ENCODE measurements at regions not wholly inside any gene's neighbourhood (a gene's known extent, or its start where the extent isn't known, plus 50 kb on each side); places are given as distances from the start of the nearest gene placed in this dataset.

DNA sequence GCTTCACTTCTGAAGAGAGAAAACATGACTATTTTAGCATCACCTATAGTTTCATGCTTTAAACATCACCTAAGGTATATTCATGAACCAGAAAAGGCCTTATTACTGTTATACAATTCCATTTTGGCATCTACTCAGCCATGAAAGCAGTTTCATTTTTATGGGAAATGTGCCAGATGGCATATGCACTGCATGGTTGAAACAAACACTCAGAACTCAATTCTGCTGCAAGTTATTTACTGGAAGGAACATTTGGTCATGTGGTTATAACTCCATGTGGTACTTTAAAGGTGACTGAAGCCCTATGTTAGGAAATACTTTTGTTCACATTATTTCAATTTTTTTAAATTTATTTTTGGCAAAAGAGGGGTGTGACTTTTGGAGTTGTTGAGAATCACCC lies 287.5 kb upstream of the CRIM1 start:
- no peak overlapping the region for H3K27ac ChIP-seq (ENCODE audit: low read depth in 1 of 2, low read length in 2 of 2)
- no peaks in the 10 kb centered on the region for H3K36me3 ChIP-seq (ENCODE audit: insufficient read depth, low read length)
- ChIA-PET CTCF (no interaction called here), POLR2A (no interaction called here)
- TF ChIP-seq, protein P1, sequence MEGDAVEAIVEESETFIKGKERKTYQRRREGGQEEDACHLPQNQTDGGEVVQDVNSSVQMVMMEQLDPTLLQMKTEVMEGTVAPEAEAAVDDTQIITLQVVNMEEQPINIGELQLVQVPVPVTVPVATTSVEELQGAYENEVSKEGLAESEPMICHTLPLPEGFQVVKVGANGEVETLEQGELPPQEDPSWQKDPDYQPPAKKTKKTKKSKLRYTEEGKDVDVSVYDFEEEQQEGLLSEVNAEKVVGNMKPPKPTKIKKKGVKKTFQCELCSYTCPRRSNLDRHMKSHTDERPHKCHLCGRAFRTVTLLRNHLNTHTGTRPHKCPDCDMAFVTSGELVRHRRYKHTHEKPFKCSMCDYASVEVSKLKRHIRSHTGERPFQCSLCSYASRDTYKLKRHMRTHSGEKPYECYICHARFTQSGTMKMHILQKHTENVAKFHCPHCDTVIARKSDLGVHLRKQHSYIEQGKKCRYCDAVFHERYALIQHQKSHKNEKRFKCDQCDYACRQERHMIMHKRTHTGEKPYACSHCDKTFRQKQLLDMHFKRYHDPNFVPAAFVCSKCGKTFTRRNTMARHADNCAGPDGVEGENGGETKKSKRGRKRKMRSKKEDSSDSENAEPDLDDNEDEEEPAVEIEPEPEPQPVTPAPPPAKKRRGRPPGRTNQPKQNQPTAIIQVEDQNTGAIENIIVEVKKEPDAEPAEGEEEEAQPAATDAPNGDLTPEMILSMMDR (IDR thresholded peaks at IDR 0.05) = no peak
- no peaks in the 10 kb centered on the region for H3K27me3 ChIP-seq (ENCODE audit: control insufficient read depth in 1 of 2, insufficient read depth in 2 of 2, low read length in 2 of 2)
- H3K4me1 ChIP-seq (ENCODE audit: insufficient read depth, low read length) = no peaks in the 10 kb centered on the region
- ATAC-seq (ENCODE audit: poor library complexity) = no peak
- Mint-ChIP-seq H3K4me1 (ENCODE audit: low read depth) (no peaks in the 10 kb centered on the region), H3K27me3 (peaks cover 6% of the 10 kb centered on the region), H3K36me3 (ENCODE audit: low read depth) (no peaks in the 10 kb centered on the region), H3K9me3 (no peaks in the 10 kb centered on the region), H3K4me3 (no peak overlapping the region), H3K27ac (no peak overlapping the region)
- no peak overlapping the region for H3K4me3 ChIP-seq (ENCODE audit: low read length)
- H3K9me3 ChIP-seq (ENCODE audit: control insufficient read depth in 1 of 2, insufficient read depth in 1 of 2, low read length in 2 of 2) = no peaks in the 10 kb centered on the region
- DNase-seq = no peak
- intact Hi-C loops (cut with DNase I, micrococcal nuclease) = no loop called here

DNA sequence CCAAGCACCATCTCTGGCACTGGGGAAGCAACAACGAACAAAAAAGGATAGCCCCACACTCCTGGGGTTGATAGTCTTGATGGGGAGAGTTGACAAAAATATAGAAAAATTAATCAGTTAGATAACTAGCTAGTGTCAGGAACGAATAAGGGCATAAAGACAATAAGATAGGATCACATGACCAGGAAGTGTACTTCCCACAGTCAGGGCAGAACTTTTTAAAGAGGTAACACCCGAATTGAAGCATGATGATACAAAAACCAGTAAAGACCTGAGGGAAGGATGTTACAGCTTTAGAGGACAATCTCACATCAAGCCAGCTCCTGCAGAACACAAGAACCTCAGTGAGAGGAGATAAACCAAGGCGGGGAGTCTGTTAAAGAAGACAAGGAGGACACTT lies 295.4 kb upstream of the CRIM1 start:
- CTCF ChIA-PET = no interaction called here
- peaks cover 2% of the 10 kb centered on the region for H3K9me3 Mint-ChIP-seq
- H3K27ac Mint-ChIP-seq = no peak overlapping the region
- Histone ChIP-seq H3K36me3 (ENCODE audit: insufficient read depth, low read length) (no peaks in the 10 kb centered on the region), H3K4me3 (ENCODE audit: low read length) (no peak overlapping the region), H3K27me3 (ENCODE audit: control insufficient read depth in 1 of 2, insufficient read depth in 2 of 2, low read length in 2 of 2) (no peaks in the 10 kb centered on the region), H3K4me1 (ENCODE audit: insufficient read depth, low read length) (no peaks in the 10 kb centered on the region), H3K9me3 (ENCODE audit: control insufficient read depth in 1 of 2, insufficient read depth in 1 of 2, low read length in 2 of 2) (no peaks in the 10 kb centered on the region), H3K27ac (ENCODE audit: low read depth in 1 of 2, low read length in 2 of 2) (no peak overlapping the region)
- no peak overlapping the region for H3K4me3 Mint-ChIP-seq
- peaks cover 19% of the 10 kb centered on the region for H3K27me3 Mint-ChIP-seq
- no peak for DNase-seq
- TF ChIP-seq, protein P1 (IDR thresholded peaks at IDR 0.05) = no peak
- intact Hi-C loops (cut with DNase I, micrococcal nuclease) = no loop called here
- H3K36me3 Mint-ChIP-seq (ENCODE audit: low read depth) = no peaks in the 10 kb centered on the region
- no peak for ATAC-seq (ENCODE audit: poor library complexity)
- POLR2A ChIA-PET = no interaction called here
- H3K4me1 Mint-ChIP-seq (ENCODE audit: low read depth) = peaks cover 5% of the 10 kb centered on the region

DNA sequence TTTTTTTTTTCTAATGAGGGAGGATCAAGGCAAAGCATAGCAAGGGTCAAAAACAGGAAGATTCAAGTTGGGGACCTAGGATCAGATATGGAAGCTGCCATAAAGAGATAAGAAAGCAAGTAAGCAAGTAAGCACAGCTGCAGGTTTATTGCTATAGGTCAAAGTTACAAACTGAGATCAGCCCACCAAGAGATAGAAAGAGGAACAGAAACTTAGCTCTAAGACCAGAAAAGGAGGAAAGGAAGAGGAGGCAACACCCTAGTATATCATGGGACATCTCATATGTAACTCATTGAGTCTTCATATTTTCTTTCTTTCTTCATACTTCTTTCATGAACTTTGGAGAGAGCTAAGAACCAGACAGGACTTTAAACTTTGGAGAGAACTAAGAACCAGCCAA lies 295.9 kb upstream of the CRIM1 start:
- Mint-ChIP-seq H3K36me3 (ENCODE audit: low read depth) (no peaks in the 10 kb centered on the region), H3K27me3 (peaks cover 19% of the 10 kb centered on the region), H3K4me1 (ENCODE audit: low read depth) (peaks cover 5% of the 10 kb centered on the region), H3K27ac (no peak overlapping the region), H3K4me3 (no peak overlapping the region), H3K9me3 (peaks cover 2% of the 10 kb centered on the region)
- POLR2A ChIA-PET = no interaction called here
- H3K27ac ChIP-seq (ENCODE audit: low read depth in 1 of 2, low read length in 2 of 2) = no peak overlapping the region
- H3K27me3 ChIP-seq (ENCODE audit: control insufficient read depth in 1 of 2, insufficient read depth in 2 of 2, low read length in 2 of 2) = no peaks in the 10 kb centered on the region
- ATAC-seq (ENCODE audit: poor library complexity) (no peak), DNase-seq (no peak)
- H3K4me1 ChIP-seq (ENCODE audit: insufficient read depth, low read length) = no peaks in the 10 kb centered on the region
- no peaks in the 10 kb centered on the region for H3K36me3 ChIP-seq (ENCODE audit: insufficient read depth, low read length)
- CTCF ChIA-PET = no interaction called here
- H3K9me3 ChIP-seq (ENCODE audit: control insufficient read depth in 1 of 2, insufficient read depth in 1 of 2, low read length in 2 of 2) = no peaks in the 10 kb centered on the region
- H3K4me3 ChIP-seq (ENCODE audit: low read length) = no peak overlapping the region
- intact Hi-C loops (cut with DNase I, micrococcal nuclease) = no loop called here
- TF ChIP-seq, protein P1 (IDR thresholded peaks at IDR 0.05) = no peak

Measured in CD4-positive, alpha-beta T cell (primary cell).